ENCODE measurements at regions not wholly inside any gene's neighbourhood (a gene's known extent, or its start where the extent isn't known, plus 50 kb on each side); places are given as distances from the start of the nearest gene placed in this dataset.

- TF ChIP-seq CTCF (IDR thresholded peaks at IDR 0.05) (no peak), POLR2A (IDR thresholded peaks at IDR 0.05) (no peak)
Observed at GRCh38 chr15:95957861-95958260, 372.6 kb upstream of the NR2F2 start.

Measured in uterus (tissue), 2 donors.